Right lobe of liver (tissue), 6 donors: ENCODE measurements at regions not wholly inside any gene's neighbourhood (a gene's known extent, or its start where the extent isn't known, plus 50 kb on each side); places are given as distances from the start of the nearest gene placed in this dataset.
"Not testable (repeated sequence)": the region's sequence is repeated elsewhere in the genome, so short reads cannot be mapped to it uniquely, and the experiment has no call there.

Experiments
- ATAC-seq, 4 donors: fragments of 200-7000 bp; cut with Tn5 transposase; one replicate each; pipeline ENCODE4 v1.9.1; 2020; ENCODE audit warnings: mild to moderate bottlenecking in 4 of 4, moderate library complexity in 4 of 4
- DNase-seq, 3 donors: peaks; one replicate each; pipeline ENCODE4 v3.0.0-alpha.2; 2020
- H3K27ac ChIP-seq, 3 donors: fragments of 200-600 bp; one replicate each; pipeline ENCODE4 v1.8.0; 2022
- H3K27me3 ChIP-seq, 2 donors: fragments of 200-600 bp; one replicate each; pipeline ENCODE4 v1.8.0; 2022
- H3K36me3 ChIP-seq, 4 donors: fragments of 200-600 bp; sonication (generic) in 1 of 4; one replicate each; pipeline versions ENCODE4 v1.5.1 to v1.8.0; 2017 to 2022; ENCODE audit warnings: control low read depth in 1 of 4
- H3K4me1 ChIP-seq, 4 donors: fragments of 200-600 bp; sonication (generic) in 1 of 4; one replicate each; pipeline versions ENCODE4 v1.5.1 to v1.8.0; 2017 to 2022; ENCODE audit warnings: control low read depth in 1 of 4
- H3K4me3 ChIP-seq, 3 donors: fragments of 200-600 bp; one replicate each; pipeline ENCODE4 v1.8.0; 2022
- H3K9me3 ChIP-seq, 4 donors: fragments of 200-600 bp; sonication (generic) in 1 of 4; one replicate each; pipeline versions ENCODE4 v1.5.1 to v1.8.0; 2017 to 2022; ENCODE audit warnings: control low read depth in 1 of 4
- POLR2A ChIP-seq: fragments of 450-650 bp; IDR thresholded peaks from one replicate; pipeline ENCODE4 v1.6.1; 2017; ENCODE audit warnings: antibody characterized with exemption, mild to moderate bottlenecking
- WGBS: methylation state at CpG from one replicate; pipeline ENCODE4 v1.1.6; 2018; ENCODE audit warnings: low coverage, low lambda C conversion rate; ENCODE audit not compliant: insufficient coverage; ENCODE audit errors: missing lambda C conversion rate; 5-methylcytosine and 5-hydroxymethylcytosine counted together
- intact Hi-C, 2 donors: fragments of 100-400 bp; cut with DNase I; formaldehyde crosslinking; loops; one replicate each; pipeline versions ENCODE4 v1.11.2 to v1.14.1; 2022
- TF ChIP-seq, protein P1 (sequence below), 4 donors: fragments of 200-600 bp in 3 of 4; fragments of 450-650 bp in 1 of 4; IDR thresholded peaks; one replicate each; pipeline versions ENCODE4 v1.5.1 to v1.8.0; 2016 to 2022; ENCODE audit warnings: antibody characterized with exemption in 4 of 4, mild to moderate bottlenecking in 2 of 4
- donor health status: DM: no; HTN: yes; CAD: no.
- donor health status: DM: no; HTN: no; CAD: no.
- donor health status: DM: no; HTN: no; CAD: no.
- donor health status: DM: no; HTN: yes; CAD: no.
- donor health status: DM: no; HTN: yes; CAD: no.

DNA sequence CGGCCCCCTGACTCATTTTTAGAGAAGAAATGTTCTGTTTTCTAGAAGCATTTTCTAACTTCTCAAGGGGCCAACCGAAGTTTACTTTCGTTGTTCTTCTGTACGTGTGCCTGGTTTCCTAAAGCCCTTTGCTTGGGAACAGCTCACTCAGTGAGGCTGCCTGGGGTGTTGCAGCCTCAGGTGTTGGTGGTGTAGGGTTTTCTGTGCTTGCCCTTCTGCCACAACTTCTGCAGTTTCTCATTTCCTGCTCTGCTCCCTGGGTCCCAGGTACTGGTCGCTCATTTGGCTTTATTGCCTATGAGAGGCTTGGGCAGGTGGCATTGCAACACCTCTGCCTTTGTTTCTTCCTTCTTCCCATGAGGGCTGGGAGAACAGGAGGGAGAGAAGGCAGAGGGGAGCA, 278.3 kb downstream of the SOX4 start:
- WGBS: 79% methylated on average over 4 of the region's 5 CpGs
- no peaks in the 10 kb centered on the region for H3K36me3 ChIP-seq
- DNase-seq: no peak
- H3K27me3 ChIP-seq: no peaks in the 10 kb centered on the region
- intact Hi-C loops: no loop called here
- no peak overlapping the region for H3K27ac ChIP-seq
- no peak for ATAC-seq
- no peak overlapping the region for H3K4me3 ChIP-seq
- TF ChIP-seq, protein P1, sequence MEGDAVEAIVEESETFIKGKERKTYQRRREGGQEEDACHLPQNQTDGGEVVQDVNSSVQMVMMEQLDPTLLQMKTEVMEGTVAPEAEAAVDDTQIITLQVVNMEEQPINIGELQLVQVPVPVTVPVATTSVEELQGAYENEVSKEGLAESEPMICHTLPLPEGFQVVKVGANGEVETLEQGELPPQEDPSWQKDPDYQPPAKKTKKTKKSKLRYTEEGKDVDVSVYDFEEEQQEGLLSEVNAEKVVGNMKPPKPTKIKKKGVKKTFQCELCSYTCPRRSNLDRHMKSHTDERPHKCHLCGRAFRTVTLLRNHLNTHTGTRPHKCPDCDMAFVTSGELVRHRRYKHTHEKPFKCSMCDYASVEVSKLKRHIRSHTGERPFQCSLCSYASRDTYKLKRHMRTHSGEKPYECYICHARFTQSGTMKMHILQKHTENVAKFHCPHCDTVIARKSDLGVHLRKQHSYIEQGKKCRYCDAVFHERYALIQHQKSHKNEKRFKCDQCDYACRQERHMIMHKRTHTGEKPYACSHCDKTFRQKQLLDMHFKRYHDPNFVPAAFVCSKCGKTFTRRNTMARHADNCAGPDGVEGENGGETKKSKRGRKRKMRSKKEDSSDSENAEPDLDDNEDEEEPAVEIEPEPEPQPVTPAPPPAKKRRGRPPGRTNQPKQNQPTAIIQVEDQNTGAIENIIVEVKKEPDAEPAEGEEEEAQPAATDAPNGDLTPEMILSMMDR (IDR thresholded peaks at IDR 0.05): no peak
- TF ChIP-seq POLR2A: no peak
- H3K4me1 ChIP-seq: no peaks in the 10 kb centered on the region
- no peaks in the 10 kb centered on the region for H3K9me3 ChIP-seq

DNA sequence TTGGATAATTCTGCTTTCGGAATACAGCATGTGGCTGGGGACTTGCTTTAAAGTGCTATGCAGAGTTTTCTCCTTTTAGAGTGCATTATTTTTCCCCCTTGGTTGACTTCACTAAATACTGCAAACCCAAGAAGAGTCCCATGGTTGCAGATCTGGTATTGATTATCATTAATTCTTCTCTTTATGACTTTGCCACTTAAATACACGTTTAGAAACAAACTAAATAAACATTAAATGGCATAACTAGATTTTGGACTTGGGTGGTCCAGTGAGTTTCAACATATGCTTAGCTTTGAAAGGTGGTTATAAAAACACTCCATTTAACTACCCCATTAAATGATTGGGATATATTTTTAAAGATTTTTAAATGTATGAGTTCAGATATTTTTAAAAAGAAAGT, 279.2 kb downstream of the SOX4 start:
- ATAC-seq: no peak
- DNase-seq: no peak
- Histone ChIP-seq H3K36me3 (no peaks in the 10 kb centered on the region), H3K4me1 (no peaks in the 10 kb centered on the region), H3K9me3 (no peaks in the 10 kb centered on the region), H3K4me3 (no peak overlapping the region), H3K27me3 (no peaks in the 10 kb centered on the region), H3K27ac (no peak overlapping the region)
- intact Hi-C loops: no loop called here
- WGBS: 62% methylated on average over 2 of the region's 2 CpGs
- no peak for TF ChIP-seq POLR2A
- TF ChIP-seq, protein P1 (IDR thresholded peaks at IDR 0.05): no peak

DNA sequence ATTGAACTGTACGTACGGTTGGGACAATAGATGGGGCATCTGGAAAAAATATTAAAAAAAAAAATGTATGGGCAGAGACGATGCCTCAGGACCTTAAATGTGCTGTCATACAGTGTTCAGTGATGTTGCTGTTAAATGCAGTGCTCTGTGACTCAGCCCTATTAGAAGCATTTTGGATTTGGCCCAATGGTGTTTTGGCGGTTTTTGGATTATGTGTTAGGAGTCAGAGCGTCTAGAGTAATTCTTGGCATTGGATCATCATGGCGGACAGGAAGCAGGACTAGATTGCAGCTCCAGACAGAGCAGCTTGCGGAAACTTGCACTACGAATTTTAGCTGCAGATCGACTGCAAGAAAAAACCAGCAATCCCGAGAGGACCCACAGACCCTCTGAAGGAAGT, 280.0 kb downstream of the SOX4 start:
- Histone ChIP-seq H3K4me3 (no peak overlapping the region), H3K27ac (no peak overlapping the region), H3K27me3 (no peaks in the 10 kb centered on the region), H3K9me3 (no peaks in the 10 kb centered on the region), H3K36me3 (no peaks in the 10 kb centered on the region), H3K4me1 (no peaks in the 10 kb centered on the region)
- DNase-seq: no peak
- 68% methylated on average over 10 of the region's 10 CpGs for WGBS
- TF ChIP-seq POLR2A: no peak
- TF ChIP-seq, protein P1 (IDR thresholded peaks at IDR 0.05): no peak
- no peak for ATAC-seq
- intact Hi-C loops: no loop called here

- Histone ChIP-seq H3K9me3 (no peaks in the 10 kb centered on the region), H3K36me3 (no peaks in the 10 kb centered on the region), H3K27me3 (no peaks in the 10 kb centered on the region), H3K27ac (no peak overlapping the region), H3K4me3 (no peak overlapping the region), H3K4me1 (no peaks in the 10 kb centered on the region)
- DNase-seq: no peak
- no peak for TF ChIP-seq POLR2A
- TF ChIP-seq, protein P1 (IDR thresholded peaks at IDR 0.05): no peak
- ATAC-seq: no peak
- WGBS: no CpG with 5 or more reads among the region's 5 CpGs
- intact Hi-C loops: no loop called here
Observed at GRCh38 chr6:21874372-21874771, 280.8 kb downstream of the SOX4 start.

DNA sequence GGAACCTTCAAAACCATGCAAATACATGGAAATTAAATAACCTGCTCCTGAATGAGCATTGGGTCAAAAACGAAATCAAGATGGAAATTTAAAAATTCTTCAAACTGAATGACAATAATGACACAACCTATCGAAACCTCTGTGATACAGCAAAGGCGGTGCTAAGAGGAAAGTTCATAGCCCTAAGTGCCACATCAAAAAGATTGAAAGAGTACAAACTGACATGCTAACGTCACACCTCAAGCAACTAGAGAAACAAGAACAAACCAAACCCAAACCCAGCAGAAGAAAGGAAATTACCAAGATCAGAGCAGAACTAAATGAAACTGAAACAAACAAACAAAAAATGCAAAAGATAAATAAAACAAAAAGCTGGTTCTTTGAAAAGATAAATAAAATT, 283.5 kb downstream of the SOX4 start:
- H3K27me3 ChIP-seq, H3K9me3 ChIP-seq, H3K36me3 ChIP-seq, intact Hi-C loops, H3K27ac ChIP-seq, H3K4me3 ChIP-seq, H3K4me1 ChIP-seq, DNase-seq, ATAC-seq: not testable (repeated sequence)
- 56% methylated on average over 4 of the region's 4 CpGs for WGBS

- H3K27me3 ChIP-seq, H3K4me1 ChIP-seq, H3K4me3 ChIP-seq, H3K36me3 ChIP-seq, H3K27ac ChIP-seq, H3K9me3 ChIP-seq, intact Hi-C loops, ATAC-seq, DNase-seq: not testable (repeated sequence)
- 76% methylated on average over 2 of the region's 2 CpGs for WGBS
Observed at GRCh38 chr6:21880249-21880648, 286.7 kb downstream of the SOX4 start.
